HG02759 (cell line): ENCODE measurements at regions not wholly inside any gene's neighbourhood (a gene's known extent, or its start where the extent isn't known, plus 50 kb on each side); places are given as distances from the start of the nearest gene placed in this dataset.
"Not testable (repeated sequence)": the region's sequence is repeated elsewhere in the genome, so short reads cannot be mapped to it uniquely, and the experiment has no call there.

Experiments used
- ATAC-seq: cut with Tn5 transposase; IDR thresholded peaks from one replicate; pipeline ENCODE4 v1.9.1; 2021; ENCODE audit warnings: mild to moderate bottlenecking, moderate library complexity; ENCODE audit not compliant: unreplicated experiment

DNA sequence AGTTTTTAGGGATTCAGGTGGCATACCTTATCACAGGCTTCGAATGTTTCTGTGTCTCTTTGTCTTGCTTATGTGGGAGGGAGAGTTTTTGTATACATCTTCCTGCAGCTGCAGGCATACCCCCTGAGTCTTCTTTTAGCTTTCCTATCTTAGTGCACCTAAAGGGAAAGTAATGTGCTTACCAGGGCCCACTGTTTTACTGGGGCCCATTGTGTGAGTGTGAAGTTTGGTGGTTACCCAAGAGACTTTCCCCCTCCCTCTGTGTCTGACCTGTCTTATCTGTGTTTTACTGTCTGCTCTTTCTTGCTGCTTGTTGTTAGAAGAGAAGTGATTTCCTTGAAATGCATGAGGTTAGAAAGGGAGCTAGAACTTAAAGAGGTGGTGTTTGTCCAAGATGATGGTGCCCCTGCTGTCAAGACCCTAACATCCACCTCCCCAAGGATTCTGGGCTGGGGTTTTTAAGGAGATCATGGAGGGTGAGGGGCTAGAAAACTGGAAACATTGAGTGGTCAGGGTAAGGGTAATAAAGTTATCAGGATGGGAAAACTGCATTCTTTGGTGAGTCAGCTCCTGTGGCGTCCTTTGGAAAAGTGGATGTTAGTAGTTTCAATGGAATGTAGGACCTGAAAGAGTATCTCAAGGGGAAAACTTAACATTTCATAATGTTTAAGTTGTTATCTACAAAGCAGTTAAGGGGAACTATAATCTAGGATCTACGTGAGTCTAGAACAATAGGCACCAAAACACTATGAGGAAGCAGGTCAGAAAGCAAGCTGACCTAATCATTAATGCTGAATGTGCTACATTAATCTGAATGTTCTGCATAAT lies 583.5 kb upstream of the TUSC1 start:
- no peak for ATAC-seq

DNA sequence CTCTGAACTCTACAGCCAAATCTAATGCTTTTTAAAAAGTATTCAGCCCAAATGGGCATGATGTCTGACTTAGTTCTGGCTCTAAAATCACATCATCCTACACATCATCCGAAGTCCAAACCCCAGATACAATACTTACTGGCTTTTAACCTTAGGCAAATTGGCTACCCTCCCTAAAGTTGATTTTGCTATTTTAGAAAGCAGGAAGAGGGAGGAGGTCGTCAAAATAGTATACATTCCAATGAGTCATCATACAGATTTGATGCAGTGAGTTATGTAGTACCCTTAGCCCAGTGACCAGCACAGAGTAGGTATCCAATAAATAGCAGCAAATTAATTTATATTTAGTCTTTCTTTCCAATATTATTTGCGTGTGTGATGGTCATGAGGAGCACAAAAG lies 582.0 kb upstream of the TUSC1 start:
- ATAC-seq, result no peak

DNA sequence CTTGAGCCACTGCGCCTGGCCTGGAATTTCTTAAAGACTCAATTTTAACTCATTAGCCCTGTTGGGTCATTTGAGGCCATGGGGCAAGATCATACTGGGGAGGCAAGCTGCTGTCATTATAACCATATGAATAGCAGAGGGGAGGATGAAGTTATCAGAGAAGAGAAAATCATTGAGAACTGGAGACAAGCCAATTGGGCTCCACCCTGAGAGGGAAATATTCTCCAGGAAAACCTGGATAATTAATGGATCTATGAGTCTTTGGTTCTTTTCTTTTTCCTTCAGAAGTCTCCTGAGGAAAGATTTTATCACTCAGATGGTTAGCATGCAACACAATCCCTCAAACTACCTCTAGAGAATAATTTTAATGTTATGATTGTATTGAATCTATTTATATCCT lies 569.6 kb upstream of the TUSC1 start:
- ATAC-seq, result no peak

DNA sequence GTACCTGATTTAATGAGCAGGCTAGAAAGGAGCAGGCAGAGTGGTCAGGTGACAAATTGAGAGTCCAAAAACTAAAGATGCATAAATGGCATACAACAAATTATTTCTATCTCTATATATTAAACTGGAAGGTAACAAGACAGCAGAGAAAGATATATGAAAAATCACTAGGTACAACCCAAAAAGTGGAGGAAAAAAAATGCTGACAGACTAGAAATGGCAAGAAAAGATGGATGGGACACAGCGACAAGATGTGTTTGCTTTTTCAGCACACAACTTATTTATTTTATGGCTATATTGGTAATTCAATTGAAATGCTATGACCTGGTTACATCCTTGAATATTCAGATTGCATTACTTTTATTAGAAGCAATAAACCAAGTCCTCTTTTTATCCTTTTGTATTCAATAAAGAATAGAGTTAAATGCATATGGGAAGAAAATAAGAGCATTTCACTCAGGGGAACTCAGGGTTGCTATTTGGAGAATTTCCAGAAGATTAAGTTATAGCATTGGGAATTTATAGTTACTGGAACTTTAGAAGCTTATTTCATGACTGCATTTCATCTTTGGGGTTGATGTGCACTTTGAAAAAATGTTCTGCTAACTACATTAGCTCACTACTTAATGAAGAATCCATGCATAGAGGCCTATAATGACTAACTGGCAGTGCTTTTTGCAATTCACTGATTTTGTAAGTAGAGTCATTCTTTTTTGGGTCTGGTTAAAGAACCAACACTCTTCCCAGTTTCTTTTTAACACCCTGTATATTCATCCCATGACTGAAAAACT lies 566.6 kb upstream of the TUSC1 start:
- ATAC-seq, result no peak

DNA sequence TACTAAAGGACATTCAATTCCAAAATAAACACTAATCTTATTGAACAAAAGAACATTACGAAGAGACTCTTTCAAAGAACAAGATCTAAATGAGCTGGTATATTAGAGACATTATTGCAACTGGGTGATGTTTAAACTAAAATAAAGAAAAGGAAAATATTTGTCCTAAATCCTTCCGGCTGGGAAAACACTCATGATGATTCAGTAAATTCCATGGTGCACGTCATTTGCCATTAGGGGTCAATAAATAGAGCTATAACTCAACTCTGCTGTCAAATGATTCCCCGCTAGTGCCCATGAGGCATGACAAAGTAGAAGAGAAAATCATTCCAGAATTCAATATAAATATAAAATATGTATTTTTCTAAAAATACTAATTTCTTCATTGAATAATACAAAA lies 565.5 kb upstream of the TUSC1 start:
- no peak for ATAC-seq

DNA sequence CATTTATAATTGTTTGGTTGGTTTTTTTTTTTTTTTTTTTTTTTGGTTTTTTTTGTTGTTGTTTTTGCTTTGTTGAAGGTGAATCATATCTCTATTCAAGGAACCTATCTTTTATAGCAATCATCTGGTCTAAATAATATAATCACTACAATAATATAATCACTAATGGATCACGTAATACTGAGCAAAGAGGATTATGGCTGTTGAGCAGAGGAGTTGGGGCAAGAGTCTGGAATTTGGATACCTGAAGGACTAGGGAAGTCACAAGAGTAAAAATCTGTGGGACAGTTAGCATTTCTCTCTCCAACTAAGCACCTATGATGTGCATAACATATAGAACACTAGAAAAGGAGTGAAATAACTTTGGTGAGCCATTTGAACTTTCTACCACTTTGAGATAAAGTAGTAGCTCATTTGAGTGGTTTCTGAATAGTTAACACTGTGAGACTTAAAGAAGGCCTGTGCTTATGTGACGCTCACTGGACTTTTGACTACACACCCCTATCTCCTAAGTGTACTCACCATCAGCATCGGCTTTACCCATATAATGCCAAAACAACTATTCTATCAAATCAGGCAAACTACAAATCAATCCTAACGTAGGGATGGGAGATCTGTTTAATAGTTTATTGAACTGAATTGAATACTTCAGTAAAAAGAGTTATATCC lies 564.9 kb upstream of the TUSC1 start:
- no peak for ATAC-seq

DNA sequence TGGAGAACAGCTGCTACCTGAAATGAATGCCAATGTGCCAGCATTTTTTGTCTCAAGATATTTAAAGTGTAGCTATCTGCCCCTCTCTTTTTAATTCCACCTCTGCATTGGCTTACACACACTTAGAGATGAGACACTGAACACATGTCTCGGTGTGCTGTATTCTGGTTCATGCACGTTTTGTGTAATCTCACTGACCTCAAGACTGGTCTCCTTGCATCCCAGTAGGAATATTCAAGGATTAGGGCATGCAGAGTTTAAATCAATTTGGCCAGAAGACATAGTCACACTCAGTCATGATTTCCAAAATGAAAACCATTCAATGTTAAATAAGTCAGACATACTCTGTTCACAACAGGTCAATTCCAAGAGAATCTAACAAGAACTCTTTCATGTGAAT lies 561.8 kb upstream of the TUSC1 start:
- ATAC-seq, result no peak

DNA sequence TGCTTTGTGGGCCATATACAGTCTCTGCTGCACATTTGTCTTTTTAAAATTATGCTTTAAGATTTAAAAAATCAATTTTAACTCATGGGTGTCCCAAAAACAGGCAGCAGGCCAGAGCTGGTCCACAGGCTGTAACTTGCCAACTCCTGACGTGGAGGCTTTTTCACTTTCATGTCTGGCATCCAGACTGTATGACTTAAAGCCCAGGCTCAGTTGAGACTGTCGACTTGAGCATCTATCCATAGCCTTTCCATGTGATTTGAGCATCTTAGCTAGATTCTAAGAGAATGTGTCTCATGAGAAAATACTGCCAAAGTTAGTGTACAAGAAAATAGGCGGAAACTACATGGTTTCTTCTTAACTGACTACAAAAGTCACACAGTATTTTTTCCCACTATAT lies 559.0 kb upstream of the TUSC1 start:
- ATAC-seq, result no peak

DNA sequence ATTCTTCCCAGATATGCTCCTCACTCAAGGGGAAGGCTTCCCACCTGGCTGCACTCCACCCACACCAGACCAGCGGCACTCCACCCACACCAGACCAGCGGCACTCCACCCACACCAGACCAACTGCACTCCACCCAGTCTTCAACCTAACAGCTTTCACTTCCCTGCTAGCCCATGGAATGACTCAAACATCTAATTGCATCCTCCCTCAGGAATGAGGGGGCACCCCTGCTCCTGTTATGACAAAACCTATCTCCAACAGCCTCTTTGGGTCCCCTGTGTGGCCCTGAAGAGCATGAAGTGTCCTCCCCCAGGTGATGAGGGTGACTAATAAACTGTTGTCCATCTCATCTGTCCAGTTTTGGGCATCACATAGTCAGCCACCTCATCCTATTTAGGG lies 556.6 kb upstream of the TUSC1 start:
- ATAC-seq, result no peak

DNA sequence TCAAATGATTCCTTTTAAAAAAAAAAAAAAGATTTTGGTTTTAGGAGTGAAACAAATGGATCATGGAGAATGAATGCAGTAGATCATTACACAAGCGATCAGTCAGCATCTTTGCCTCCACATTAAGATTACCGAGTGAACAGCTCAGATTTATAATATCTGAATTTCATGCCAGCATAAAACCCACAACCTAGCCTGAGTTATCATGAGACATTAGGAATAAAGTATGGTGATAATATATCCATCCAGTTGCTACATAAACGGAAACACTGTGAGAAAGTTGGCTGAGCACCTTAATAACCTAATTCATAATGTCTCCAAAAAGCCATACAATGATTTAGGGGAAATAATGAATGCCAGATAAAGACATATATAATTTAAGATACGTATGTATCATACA lies 553.1 kb upstream of the TUSC1 start:
- no peak for ATAC-seq

DNA sequence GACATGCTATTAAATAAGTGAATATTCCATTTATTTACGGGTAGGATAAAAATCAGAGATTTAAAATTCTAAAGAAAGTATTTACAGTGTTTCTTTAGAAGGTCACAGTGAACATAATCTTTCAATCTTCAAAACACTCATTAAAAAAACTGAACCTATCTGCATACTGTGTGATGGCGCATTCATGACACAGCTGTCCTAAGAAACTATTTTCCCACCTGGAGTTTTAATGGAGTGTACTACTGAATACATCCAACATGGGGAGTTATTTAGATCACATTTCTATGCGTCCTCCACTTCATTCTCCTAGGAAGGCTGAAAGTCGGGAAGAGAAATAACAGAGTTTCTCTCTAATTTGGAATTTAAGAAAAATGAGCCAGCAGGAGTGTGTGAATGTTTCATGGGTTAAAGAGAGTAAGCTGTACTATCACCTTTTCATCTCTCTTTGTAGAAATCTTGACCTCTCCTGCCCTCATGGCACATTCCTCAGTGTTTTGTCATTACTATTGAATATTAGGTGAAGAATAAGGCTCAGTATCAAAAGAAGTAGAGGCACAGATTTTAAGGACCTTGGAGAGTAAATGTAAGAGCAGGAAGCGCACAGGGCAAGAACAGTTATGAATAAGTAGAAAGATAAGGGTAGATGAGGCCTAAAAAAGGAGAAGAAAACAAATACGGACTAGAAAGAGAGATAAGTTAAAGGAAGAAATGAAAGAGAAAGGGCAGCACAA lies 551.2 kb upstream of the TUSC1 start:
- ATAC-seq, result no peak

DNA sequence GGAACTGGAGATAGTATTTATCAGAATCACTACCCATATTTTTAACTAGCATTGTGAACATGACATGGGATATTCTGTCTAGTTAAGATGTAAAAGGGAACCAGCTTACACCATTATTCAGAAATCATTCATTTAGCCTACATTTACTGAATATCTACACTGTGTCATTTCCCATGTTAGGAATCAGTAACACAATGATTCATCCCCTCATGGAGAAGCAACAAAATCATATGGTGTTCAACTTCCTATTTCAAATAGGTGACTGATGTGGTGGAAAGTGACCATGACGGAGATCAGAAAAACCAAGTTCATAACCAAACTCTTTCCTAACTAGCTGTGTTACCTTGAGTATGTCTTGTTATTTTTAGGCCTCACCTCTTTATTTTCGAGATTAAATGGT lies 550.0 kb upstream of the TUSC1 start:
- ATAC-seq, result no peak

DNA sequence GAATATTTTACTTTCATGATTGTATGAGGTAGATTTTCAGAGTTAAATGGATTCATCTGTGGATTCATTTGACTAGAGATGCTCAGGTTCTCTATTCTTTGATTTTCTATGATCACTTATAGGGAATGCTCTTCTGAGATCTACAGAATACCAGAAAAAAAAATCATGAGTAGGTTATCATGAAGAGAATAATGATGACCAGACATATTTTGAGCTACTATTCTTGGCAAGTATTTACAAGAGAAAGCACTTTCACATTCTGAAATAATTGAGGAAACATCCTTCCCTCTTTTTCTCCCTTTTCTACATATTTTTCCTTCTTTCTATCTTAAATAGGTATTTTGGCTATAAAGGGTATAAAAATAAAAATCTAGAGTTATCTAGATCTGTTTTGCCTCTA lies 543.0 kb upstream of the TUSC1 start:
- ATAC-seq, result no peak

DNA sequence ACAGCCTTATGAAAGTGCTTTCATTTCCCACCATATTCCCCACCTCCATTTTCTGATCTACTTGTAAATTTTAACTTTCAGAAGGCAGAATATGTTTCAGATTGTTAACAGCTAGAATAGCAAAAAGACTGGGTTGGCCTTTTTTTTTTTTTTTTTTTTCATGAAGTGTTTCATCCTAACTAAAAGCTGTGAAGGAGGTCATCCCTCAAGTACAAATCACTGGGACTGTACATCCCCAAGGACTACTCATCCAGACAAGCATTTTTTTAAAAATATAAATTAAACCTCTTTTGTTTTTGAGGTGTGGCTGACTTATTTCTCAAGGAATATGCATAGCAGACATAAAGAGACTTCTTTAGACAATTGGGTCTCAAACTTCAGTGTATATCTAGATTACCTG lies 542.1 kb upstream of the TUSC1 start:
- ATAC-seq, result no peak

DNA sequence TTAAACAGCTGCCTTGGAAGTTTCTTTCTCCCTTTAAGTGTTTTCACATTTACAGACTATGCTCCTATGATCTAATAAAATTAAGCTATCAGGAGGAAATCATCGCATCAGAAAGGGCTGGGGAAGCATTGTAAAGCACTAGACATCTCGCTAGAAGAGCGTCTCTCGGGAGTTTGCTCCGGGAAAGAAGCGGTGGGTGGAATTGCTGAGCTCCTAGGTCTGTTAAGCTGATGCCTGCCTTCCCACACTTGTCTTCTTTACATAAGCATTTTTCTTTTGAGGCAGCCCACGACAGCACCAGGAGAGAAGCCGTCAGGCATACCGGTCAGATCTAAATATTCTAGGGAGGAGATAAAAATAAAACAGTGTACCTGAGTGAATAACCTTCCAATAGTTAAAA lies 541.7 kb upstream of the TUSC1 start:
- ATAC-seq, result no peak

DNA sequence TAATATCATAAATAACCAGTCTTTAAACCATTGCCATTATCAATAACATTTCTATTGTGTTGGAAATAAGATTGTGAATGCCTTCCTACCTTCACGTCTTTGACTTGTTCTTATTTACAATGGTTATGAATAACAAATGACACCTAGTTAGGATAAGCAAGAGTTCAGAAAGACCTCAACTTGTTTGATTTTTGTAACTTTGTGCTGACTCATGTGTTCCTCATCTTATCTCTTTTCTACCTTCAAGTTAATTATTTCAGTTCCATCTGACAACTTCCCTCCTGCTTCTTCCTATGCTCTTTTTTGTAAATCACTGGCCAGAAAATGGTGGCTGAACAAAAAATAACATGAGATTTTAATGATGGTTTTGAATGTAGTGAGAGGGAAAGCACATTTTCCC lies 538.5 kb upstream of the TUSC1 start:
- ATAC-seq, result no peak

DNA sequence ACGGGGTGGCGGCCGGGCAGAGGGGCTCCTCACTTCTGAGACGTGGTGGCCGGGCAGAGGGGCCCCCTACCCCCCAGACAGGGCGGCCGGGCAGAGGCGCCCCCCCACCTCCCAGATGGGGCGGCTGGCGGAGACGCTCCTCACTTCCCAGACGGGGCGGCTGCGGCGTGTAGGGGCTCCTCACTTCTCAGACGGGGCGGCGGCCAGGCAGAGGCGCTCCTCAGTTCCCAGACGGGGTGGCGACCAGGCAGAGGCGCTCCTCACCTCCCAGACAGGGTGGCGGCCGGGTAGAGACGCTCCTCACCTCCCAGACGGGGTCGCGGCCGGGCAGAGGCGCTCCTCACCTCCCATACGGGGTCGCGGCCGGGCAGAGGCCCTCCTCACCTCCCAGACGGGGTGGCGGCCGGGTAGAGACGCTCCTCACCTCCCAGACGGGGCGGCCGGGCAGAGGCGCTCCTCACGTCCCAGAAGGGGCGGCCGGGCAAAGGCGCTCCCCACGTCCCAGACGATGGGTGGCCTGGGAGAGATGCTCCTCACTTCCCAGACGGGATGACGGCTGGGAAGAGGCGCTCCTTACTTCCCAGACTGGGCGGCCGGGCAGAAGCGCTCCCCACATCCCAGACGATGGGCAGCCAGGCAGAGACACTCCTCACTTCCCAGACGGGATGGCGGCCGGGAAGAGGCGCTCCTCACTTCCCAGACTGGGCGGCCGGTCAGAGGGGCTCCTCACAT lies 536.6 kb upstream of the TUSC1 start:
- not testable (repeated sequence) for ATAC-seq

DNA sequence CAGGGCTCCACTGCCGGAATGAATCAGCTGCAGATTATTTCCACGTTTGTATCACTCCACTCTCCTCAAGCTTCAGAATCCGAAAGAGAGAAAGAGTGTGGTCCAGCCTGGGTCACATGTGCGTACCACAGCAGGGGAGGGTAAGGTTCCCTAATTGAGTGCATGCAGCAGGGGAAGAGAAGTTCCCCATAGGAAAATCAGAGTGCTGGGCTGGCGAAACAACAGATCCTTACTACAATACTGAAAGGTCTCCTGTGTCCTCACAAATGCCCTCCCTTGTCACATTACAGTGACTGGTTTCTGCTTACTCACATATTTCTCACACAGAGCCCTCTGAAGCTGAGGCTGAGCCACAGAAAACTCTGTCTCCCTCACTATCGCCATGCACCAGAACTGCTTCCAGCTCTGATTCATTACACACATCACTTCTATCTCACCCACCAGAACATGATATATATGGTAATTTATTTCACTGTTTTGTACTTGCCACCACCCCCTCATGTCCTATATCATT lies 532.2 kb upstream of the TUSC1 start:
- no peak for ATAC-seq

DNA sequence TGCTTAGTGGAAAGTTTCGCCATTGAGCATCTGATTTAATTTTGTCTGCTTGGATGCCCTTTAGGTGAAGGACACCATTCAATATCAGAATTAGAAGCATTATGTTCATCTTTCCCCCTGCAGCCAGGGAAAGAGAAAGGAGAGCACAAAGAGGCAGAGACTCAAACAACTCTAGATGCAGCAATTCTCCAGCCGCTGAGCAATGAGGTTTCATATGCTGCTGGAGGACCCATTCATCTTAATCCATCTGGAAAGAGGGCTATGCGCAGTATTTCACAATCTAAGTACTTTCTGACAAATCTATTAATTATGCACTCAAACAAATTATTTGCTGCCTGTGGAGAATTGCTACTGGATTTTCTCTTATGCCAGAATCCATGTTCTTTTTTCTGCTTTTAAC lies 527.0 kb upstream of the TUSC1 start:
- no peak for ATAC-seq

DNA sequence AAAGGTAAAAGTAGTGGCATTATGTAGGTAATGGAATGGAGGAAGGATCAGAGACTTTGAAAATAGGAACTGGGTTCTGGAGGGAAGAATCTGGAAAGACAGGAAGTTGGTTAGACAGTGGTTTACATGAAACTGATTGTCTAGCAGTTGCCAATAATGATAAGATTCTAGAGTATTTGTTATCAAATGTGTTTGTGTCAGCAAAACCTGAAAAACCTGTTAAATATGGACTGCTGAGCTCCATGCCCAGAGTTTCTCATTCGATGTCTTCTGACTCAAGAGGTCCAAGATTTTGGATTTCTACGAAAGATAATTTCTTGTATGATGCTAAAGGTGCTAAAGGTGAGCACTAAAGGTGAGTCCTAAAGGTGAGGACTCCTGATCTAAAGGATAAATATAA lies 515.0 kb upstream of the TUSC1 start:
- ATAC-seq, result no peak
